ENCODE measurements at regions not wholly inside any gene's neighbourhood (a gene's known extent, or its start where the extent isn't known, plus 50 kb on each side); places are given as distances from the start of the nearest gene placed in this dataset.

GRCh38 chr9:90132866-90133265, 509.8 kb downstream of the DIRAS2 start:
- TF ChIP-seq RCOR1 (IDR thresholded peaks at IDR 0.05; ENCODE audit: low read length) (no peak), RXRA (IDR thresholded peaks at IDR 0.05; ENCODE audit: borderline replicate concordance, low read depth) (no peak), POLR2AphosphoS5 (IDR thresholded peaks at IDR 0.05; ENCODE audit: low read depth, low read length) (no peak), RFX5 (IDR thresholded peaks at IDR 0.05; ENCODE audit: low read length) (no peak), FOXM1 (IDR thresholded peaks at IDR 0.05; ENCODE audit: low read depth) (no peak), CTCF (IDR thresholded peaks at IDR 0.05) (no peak), EP300 (IDR thresholded peaks at IDR 0.05; ENCODE audit: borderline replicate concordance in 1 of 2, low read depth in 1 of 2, low read length in 1 of 2) (no peak), TAF1 (IDR thresholded peaks at IDR 0.05; ENCODE audit: borderline replicate concordance, low read depth, low read length) (no peak), MXI1 (IDR thresholded peaks at IDR 0.05; ENCODE audit: low read depth, low read length) (no peak), GABPA (IDR thresholded peaks at IDR 0.05; ENCODE audit: low read depth) (no peak), TCF12 (IDR thresholded peaks at IDR 0.05) (no peak)
- TF ChIP-seq, protein P1, sequence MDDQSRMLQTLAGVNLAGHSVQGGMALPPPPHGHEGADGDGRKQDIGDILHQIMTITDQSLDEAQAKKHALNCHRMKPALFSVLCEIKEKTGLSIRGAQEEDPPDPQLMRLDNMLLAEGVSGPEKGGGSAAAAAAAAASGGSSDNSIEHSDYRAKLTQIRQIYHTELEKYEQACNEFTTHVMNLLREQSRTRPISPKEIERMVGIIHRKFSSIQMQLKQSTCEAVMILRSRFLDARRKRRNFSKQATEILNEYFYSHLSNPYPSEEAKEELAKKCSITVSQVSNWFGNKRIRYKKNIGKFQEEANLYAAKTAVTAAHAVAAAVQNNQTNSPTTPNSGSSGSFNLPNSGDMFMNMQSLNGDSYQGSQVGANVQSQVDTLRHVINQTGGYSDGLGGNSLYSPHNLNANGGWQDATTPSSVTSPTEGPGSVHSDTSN (IDR thresholded peaks at IDR 0.05) = no peak
- TF ChIP-seq, protein P2, sequence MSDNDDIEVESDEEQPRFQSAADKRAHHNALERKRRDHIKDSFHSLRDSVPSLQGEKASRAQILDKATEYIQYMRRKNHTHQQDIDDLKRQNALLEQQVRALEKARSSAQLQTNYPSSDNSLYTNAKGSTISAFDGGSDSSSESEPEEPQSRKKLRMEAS (IDR thresholded peaks at IDR 0.05; ENCODE audit: low read depth) = no peak
- TF ChIP-seq, protein P3, sequence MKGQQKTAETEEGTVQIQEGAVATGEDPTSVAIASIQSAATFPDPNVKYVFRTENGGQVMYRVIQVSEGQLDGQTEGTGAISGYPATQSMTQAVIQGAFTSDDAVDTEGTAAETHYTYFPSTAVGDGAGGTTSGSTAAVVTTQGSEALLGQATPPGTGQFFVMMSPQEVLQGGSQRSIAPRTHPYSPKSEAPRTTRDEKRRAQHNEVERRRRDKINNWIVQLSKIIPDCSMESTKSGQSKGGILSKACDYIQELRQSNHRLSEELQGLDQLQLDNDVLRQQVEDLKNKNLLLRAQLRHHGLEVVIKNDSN (IDR thresholded peaks at IDR 0.05; ENCODE audit: borderline replicate concordance, low read depth) = no peak

All from SK-N-SH (cell line).